ENCODE measurements at regions not wholly inside any gene's neighbourhood (a gene's known extent, or its start where the extent isn't known, plus 50 kb on each side); places are given as distances from the start of the nearest gene placed in this dataset.

DNA sequence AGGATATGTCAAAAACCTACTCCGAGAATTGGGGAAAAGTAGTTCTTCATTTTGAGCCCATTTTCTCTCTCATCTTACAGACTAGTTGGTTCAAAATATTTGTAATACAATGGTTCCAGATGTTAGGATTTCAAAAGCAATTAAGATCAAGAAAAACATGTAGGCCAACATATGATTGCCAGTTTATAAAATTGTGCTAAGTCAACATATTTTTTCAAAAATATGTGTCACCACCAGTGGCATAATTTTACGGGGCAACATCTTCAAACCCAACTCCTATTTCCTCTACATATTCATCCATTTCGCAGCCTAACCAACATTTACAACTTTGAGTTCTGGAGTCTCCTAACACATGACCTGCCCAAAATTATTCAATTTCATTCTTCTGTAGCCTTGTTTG is 514.5 kb upstream of the TPK1 start:
- TF ChIP-seq CTCF (IDR thresholded peaks at IDR 0.05) (no peak), POLR2A (IDR thresholded peaks at IDR 0.05) (no peak)

All from esophagus squamous epithelium (tissue), 4 donors.